H1 (cell line): ENCODE measurements at regions not wholly inside any gene's neighbourhood (a gene's known extent, or its start where the extent isn't known, plus 50 kb on each side); places are given as distances from the start of the nearest gene placed in this dataset.

Experiments used
- CTCF ChIA-PET: fragments of 300-600 bp; sonication (Branson Sonifier 250); formaldehyde crosslinking; loops from one replicate; lab custom pipeline; 2021; ENCODE audit not compliant: partially characterized antibody; lab: Charles Lee
- POLR2A ChIA-PET: fragments of 300-600 bp; sonication (Branson Sonifier 250); formaldehyde crosslinking; loops from one replicate; lab custom pipeline; 2021; ENCODE audit warnings: inconsistent platforms; ENCODE audit not compliant: partially characterized antibody; lab: Charles Lee
- DNase-seq, 2 experiments: peaks; one replicate each; pipeline versions ENCODE4 v3.0.0 to v3.0.0-alpha.2; 2010 to 2022; ENCODE audit warnings: low spot score in 2 of 2, low read depth in 1 of 2, mixed read lengths in 1 of 2
- FAIRE-seq: peaks from 2 replicates; lab custom pipeline; 2011; peaks lifted over from hg19 to GRCh38; lab: Jason Lieb, UNC
- H2AFZ ChIP-seq: 2 replicates; pipeline ENCODE4 v1.8.1; 2012; ENCODE audit warnings: low read length, inconsistent platforms
- H2AK5ac ChIP-seq: 2 replicates; pipeline ENCODE4 v1.6.1; 2013; ENCODE audit warnings: low read depth, low read length
- H2BK120ac ChIP-seq: replicated peaks from 2 replicates; pipeline ENCODE3; 2013; ENCODE audit warnings: low read depth, low read length, inconsistent platforms
- H2BK12ac ChIP-seq: 2 replicates; pipeline ENCODE4 v1.6.1; 2013; ENCODE audit warnings: low read depth, low read length
- H2BK15ac ChIP-seq: 2 replicates; pipeline ENCODE4 v1.6.1; 2013; ENCODE audit warnings: low read length
- H2BK20ac ChIP-seq: 2 replicates; pipeline ENCODE4 v1.6.1; 2013; ENCODE audit warnings: low read length
- H2BK5ac ChIP-seq: 2 replicates; pipeline ENCODE4 v1.6.1; 2013; ENCODE audit warnings: low read depth, low read length
- H3K14ac ChIP-seq: 2 replicates; pipeline ENCODE4 v1.6.1; 2013; ENCODE audit warnings: inconsistent platforms; ENCODE audit not compliant: insufficient read length
- H3K18ac ChIP-seq: 2 replicates; pipeline ENCODE4 v1.6.1; 2013; ENCODE audit warnings: low read length; ENCODE audit errors: extremely low read depth
- H3K23ac ChIP-seq: 2 replicates; pipeline ENCODE4 v1.6.1; 2013; ENCODE audit warnings: inconsistent platforms; ENCODE audit not compliant: insufficient read length
- H3K23me2 ChIP-seq: 2 replicates; pipeline ENCODE4 v1.6.1; 2013; ENCODE audit warnings: low read depth, low read length
- H3K27ac ChIP-seq: 2 replicates; pipeline ENCODE4 v1.6.1; 2011; ENCODE audit warnings: low read depth, low read length, inconsistent platforms
- H3K27me3 ChIP-seq, 4 experiments: replicated peaks in 1 of 4; 1 replicate in 1 of 4; 2 replicates in 3 of 4; pipeline versions ENCODE4 v1.6.1 to v1.8.1; 2011 to 2013; ENCODE audit warnings: low read length in 3 of 4, mild to moderate bottlenecking in 3 of 4, inconsistent platforms in 2 of 4, mixed read lengths in 2 of 4, moderate library complexity in 1 of 4; ENCODE audit not compliant: control insufficient read depth in 3 of 4, insufficient read depth in 3 of 4; ENCODE audit errors: extremely low read depth in 1 of 4
- H3K36me3 ChIP-seq, 4 experiments: 2 replicates each; pipeline versions ENCODE4 v1.6.1 to v1.8.1; 2011 to 2013; ENCODE audit warnings: mild to moderate bottlenecking in 4 of 4, low read length in 3 of 4, moderate library complexity in 2 of 4, control low read depth in 1 of 4, inconsistent platforms in 1 of 4; ENCODE audit not compliant: insufficient read depth in 4 of 4, control insufficient read depth in 2 of 4
- H3K4ac ChIP-seq: replicated peaks from 2 replicates; pipeline ENCODE3; 2013; ENCODE audit warnings: low read length, low read depth, mixed read lengths, inconsistent platforms; ENCODE audit not compliant: insufficient read length
- H3K4me1 ChIP-seq, 4 experiments: replicated peaks in 1 of 4; 1 replicate in 1 of 4; 2 replicates in 3 of 4; pipeline versions ENCODE4 v1.6.1 to v1.8.1; 2011 to 2013; ENCODE audit warnings: low read length in 3 of 4, inconsistent platforms in 2 of 4, mixed read lengths in 1 of 4; ENCODE audit not compliant: insufficient read depth in 4 of 4, control insufficient read depth in 3 of 4
- H3K4me2 ChIP-seq, 2 experiments: 2 replicates each; pipeline versions ENCODE4 v1.6.1 to v1.8.1; 2011 to 2013; ENCODE audit warnings: low read depth in 2 of 2, low read length in 2 of 2, control low read depth in 1 of 2, inconsistent platforms in 1 of 2, mild to moderate bottlenecking in 1 of 2; ENCODE audit not compliant: insufficient read depth in 1 of 2
- H3K4me3 ChIP-seq, 4 experiments: fragments of 200-600, 300-600 bp in 1 of 4; sonication (generic), shearing (Covaris generic), sonication (Bioruptor Twin) in 1 of 4; 2 replicates each; pipeline versions ENCODE4 v1.5.1 to v1.8.1; 2011 to 2016; ENCODE audit warnings: low read length in 4 of 4, low read depth in 3 of 4, control low read depth in 2 of 4, inconsistent platforms in 2 of 4, mild to moderate bottlenecking in 2 of 4, mixed read lengths in 1 of 4, moderate library complexity in 1 of 4; ENCODE audit not compliant: insufficient read depth in 2 of 4; ENCODE audit errors: extremely low read depth in 1 of 4
- H3K56ac ChIP-seq: replicated peaks from 2 replicates; pipeline ENCODE3; 2013; ENCODE audit warnings: low read depth, mild to moderate bottlenecking, mixed read lengths, low read length, inconsistent platforms; ENCODE audit not compliant: insufficient read length
- H3K79me1 ChIP-seq: 2 replicates; pipeline ENCODE4 v1.6.1; 2013; ENCODE audit warnings: low read depth, low read length, control low read depth
- H3K79me2 ChIP-seq, 2 experiments: 2 replicates each; pipeline versions ENCODE4 v1.6.1 to v1.8.1; 2012 to 2013; ENCODE audit warnings: low read length in 2 of 2, mild to moderate bottlenecking in 2 of 2, inconsistent platforms in 1 of 2; ENCODE audit not compliant: insufficient read depth in 2 of 2, control insufficient read depth in 1 of 2
- H3K9ac ChIP-seq, 4 experiments: replicated peaks in 1 of 4; 1 replicate in 1 of 4; 2 replicates in 3 of 4; pipeline versions ENCODE4 v1.6.1 to v1.8.1; 2011 to 2013; ENCODE audit warnings: low read depth in 3 of 4, low read length in 3 of 4, control low read depth in 2 of 4, mild to moderate bottlenecking in 2 of 4, moderate library complexity in 2 of 4, inconsistent platforms in 1 of 4; ENCODE audit errors: extremely low read depth in 1 of 4
- H3K9me3 ChIP-seq, 2 experiments: 2 replicates each; pipeline versions ENCODE4 v1.6.1 to v1.8.1; 2012 to 2013; ENCODE audit warnings: mild to moderate bottlenecking in 2 of 2, moderate library complexity in 2 of 2, control low read depth in 1 of 2, inconsistent platforms in 1 of 2, low read depth in 1 of 2, low read length in 1 of 2, mixed read lengths in 1 of 2; ENCODE audit not compliant: insufficient read depth in 2 of 2
- H4K20me1 ChIP-seq, 2 experiments: replicated peaks in 1 of 2; 2 replicates each; pipeline versions ENCODE3 to v1.8.1; 2011 to 2013; ENCODE audit warnings: inconsistent platforms in 2 of 2, low read length in 2 of 2, mild to moderate bottlenecking in 1 of 2; ENCODE audit not compliant: insufficient read depth in 2 of 2, control insufficient read depth in 1 of 2
- H4K5ac ChIP-seq: 2 replicates; pipeline ENCODE4 v1.6.1; 2013; ENCODE audit warnings: low read length, low read depth, mixed read lengths, inconsistent platforms; ENCODE audit not compliant: insufficient read length
- H4K8ac ChIP-seq: 2 replicates; pipeline ENCODE4 v1.8.0; 2013; ENCODE audit warnings: mild to moderate bottlenecking, moderate library complexity, low read length, inconsistent platforms; ENCODE audit not compliant: insufficient read depth; ENCODE audit errors: extremely low read depth
- H4K91ac ChIP-seq: replicated peaks from 2 replicates; pipeline ENCODE3; 2013; ENCODE audit warnings: low read length, mixed read lengths, inconsistent platforms; ENCODE audit not compliant: insufficient read length
- CBX8 ChIP-seq: fragments of 300-800, 300-1000 bp; sonication (generic); IDR thresholded peaks from 2 replicates; pipeline ENCODE4 v1.7.1; 2016; ENCODE audit warnings: low read depth, low read length, borderline replicate concordance
- KDM4A ChIP-seq: IDR thresholded peaks from one replicate; pipeline ENCODE4 v1.7.1; 2012; ENCODE audit warnings: low read depth, mild to moderate bottlenecking, moderate library complexity, low read length, inconsistent platforms; ENCODE audit not compliant: severe bottlenecking
- SP2 ChIP-seq: IDR thresholded peaks from 2 replicates; pipeline ENCODE4 v1.6.1; 2012; ENCODE audit warnings: mild to moderate bottlenecking, low read length, inconsistent platforms
- SP4 ChIP-seq: IDR thresholded peaks from 2 replicates; pipeline ENCODE4 v1.6.1; 2012; ENCODE audit warnings: low read length, inconsistent platforms
- SUZ12 ChIP-seq: fragments of 200-600 bp; sonication (generic); IDR thresholded peaks from 2 replicates; pipeline ENCODE4 v1.6.1; 2012; ENCODE audit warnings: mild to moderate bottlenecking, inconsistent platforms, low read length, moderate library complexity, mixed read lengths
- USF2 ChIP-seq: IDR thresholded peaks from 2 replicates; pipeline ENCODE4 v1.6.1; 2011; ENCODE audit warnings: low read length, improper control_type of control experiment
- WGBS, 2 experiments: shearing (Covaris generic) in 1 of 2; methylation state at CpG; one replicate each; pipeline versions ENCODE4 v1.1.6 to v1.1.7; 2013 to 2015; ENCODE audit warnings: low lambda C conversion rate in 2 of 2, mixed read lengths in 2 of 2, inconsistent platforms in 1 of 2, low coverage in 1 of 2, missing lambda C conversion rate in 1 of 2; ENCODE audit not compliant: insufficient replicate concordance in 2 of 2, insufficient coverage in 1 of 2, insufficient read length in 1 of 2; ENCODE audit errors: extremely low coverage in 1 of 2, missing lambda C conversion rate in 1 of 2; 5-methylcytosine and 5-hydroxymethylcytosine counted together

GRCh38 chr1:244352156-244352830 is 99.4 kb downstream of the ADSS2 start:
- Histone ChIP-seq H2BK12ac (peak overlapping the region; percentile 63; the same call in 1 of the 2 replicates), H4K8ac (no peak overlapping the region; the same call in 1 of the 2 replicates), H3K36me3 (no peaks in the 10 kb centered on the region), H2AFZ (0 out of 2 replicates have a peak overlapping the region, but pooled peaks have one; percentile 35), H3K9me3 (no peaks in the 10 kb centered on the region), H4K20me1 (no peaks in the 10 kb centered on the region), H3K18ac (peak overlapping the region; percentile 52; the same call in 1 of the 2 replicates), H3K27ac (peak overlapping the region; percentile 16; the same call in 1 of the 2 replicates), H3K4me1 (peaks cover 0 to 20% (median 17%) of the 10 kb centered on the region in 4 experiments; a peak in 6 of 7 replicates), H2BK5ac (peak overlapping the region; percentile 75; the same call in 1 of the 2 replicates), H3K79me2 (no peaks in the 10 kb centered on the region), H3K4me2 (peak overlapping the region in 1 of 2 experiments; percentile 6; a peak in 1 of 4 replicates), H2BK15ac (no peak overlapping the region), H3K56ac (no peak overlapping the region), H2BK20ac (peak overlapping the region; percentile 6; the same call in 1 of the 2 replicates), H2BK120ac (peak overlapping the region; percentile 63), H3K14ac (no peak overlapping the region), H3K27me3 (no peaks in the 10 kb centered on the region), H3K9ac (no peak overlapping the region), H3K4ac (peak overlapping the region; percentile 17), H3K79me1 (no peaks in the 10 kb centered on the region), H4K5ac (peak overlapping the region; percentile 75), H2AK5ac (0 out of 2 replicates have a peak overlapping the region, but pooled peaks have one; percentile 65), H3K4me3 (peak overlapping the region in 1 of 4 experiments; percentile 12; a peak in 1 of 8 replicates), H3K23ac (no peak overlapping the region), H4K91ac (peak overlapping the region; percentile 86), H3K23me2 (no peaks in the 10 kb centered on the region)
- no peak for TF ChIP-seq SP4
- TF ChIP-seq SP2, result no peak
- no peak for TF ChIP-seq KDM4A
- TF ChIP-seq CBX8, result no peak
- TF ChIP-seq SUZ12, result no peak
- TF ChIP-seq USF2, result no peak
- CTCF ChIA-PET, result interaction anchor here (1.2 kb wide), 1 partner anchor 62 kb away, joined by 3 read pairs; no protein-coding TSS in a partner anchor
- WGBS, 2 experiments, result 76% methylated on average over 7 of the region's 7 CpGs; no CpG with 5 or more reads in 1 of the 2 experiments
- FAIRE-seq (no peak), DNase-seq (no peak)
- POLR2A ChIA-PET, result interaction anchor here (0.5 to 3.0 kb wide), 6 partner anchors 8 to 62 kb away, joined by 3 to 10 read pairs (median 4); no protein-coding TSS in a partner anchor
